NCI-H128 (cell line): ENCODE measurements at regions not wholly inside any gene's neighbourhood (a gene's known extent, or its start where the extent isn't known, plus 50 kb on each side); places are given as distances from the start of the nearest gene placed in this dataset.
"Not testable (repeated sequence)": the region's sequence is repeated elsewhere in the genome, so short reads cannot be mapped to it uniquely, and the experiment has no call there.

Experiments
- DNase-seq: peaks from one replicate; lab custom pipeline; 2025; ENCODE audit not compliant: unreplicated experiment; lab: John Stamatoyannopoulos, UW

DNA sequence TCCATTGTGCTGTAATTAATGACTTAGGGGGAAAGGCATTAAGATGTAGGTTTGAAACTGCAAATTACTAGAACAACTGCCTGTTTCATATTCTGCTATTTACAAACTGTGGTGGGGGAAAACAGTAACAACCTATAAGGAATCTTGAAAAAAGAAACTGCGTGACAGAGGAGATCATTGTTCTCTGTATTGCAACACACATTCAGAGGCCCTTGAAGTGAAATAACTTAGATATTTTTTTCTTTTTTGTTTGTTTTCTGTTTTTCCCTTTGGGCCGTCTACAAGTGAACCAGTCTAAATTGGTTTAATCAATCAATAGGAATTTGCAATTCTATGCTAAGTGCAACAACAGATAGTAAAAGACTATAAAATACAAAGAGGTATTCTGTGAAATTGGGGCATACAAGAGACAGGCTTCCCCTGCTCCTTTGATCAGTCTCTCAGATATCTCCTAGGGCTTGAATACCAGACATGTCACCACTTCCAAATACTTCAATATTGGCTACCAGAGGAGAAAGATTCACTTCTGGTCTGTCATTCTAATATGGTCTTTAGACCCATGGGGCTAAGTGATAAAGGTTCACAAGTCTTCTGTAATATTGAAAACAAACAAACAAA is 2055.1 kb upstream of the CELF4 start:
- DNase-seq = no peak

DNA sequence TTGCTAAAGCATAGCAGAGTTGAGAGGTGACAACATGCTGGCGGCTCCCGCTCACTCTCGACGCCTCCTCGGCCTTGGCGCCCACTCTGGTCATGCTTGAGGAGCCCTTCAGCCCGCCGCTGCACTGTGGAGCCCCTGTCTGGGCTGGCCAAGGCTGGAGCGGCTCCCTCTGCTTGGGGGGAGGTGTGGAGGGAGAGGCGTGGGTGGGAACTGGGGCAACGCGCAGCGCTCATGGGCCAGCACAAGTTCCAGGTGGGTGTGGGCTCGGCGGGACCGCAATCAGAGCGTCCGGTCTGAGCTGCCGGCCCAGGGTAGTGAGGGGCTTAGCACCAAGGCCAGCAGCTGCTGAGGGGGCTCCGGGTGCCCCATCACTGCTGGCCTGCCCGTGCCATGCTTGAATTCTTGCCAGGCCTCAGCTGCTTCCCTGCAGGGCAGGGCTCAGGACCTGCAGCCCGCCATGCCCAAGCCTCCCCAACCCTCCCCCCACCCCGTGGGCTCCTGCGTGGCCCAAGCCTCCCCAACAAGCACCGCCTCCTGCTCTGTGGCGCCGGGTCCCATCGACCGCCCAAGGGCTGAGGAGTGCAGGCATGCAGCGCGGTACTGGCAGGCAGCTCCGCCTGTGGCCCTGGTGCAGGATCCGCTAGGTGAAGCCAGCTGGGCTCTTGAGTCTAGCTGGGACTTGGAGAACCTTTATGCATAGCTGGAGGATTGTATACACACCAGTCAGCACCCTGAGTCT is 2052.8 kb upstream of the CELF4 start:
- no peak for DNase-seq

DNA sequence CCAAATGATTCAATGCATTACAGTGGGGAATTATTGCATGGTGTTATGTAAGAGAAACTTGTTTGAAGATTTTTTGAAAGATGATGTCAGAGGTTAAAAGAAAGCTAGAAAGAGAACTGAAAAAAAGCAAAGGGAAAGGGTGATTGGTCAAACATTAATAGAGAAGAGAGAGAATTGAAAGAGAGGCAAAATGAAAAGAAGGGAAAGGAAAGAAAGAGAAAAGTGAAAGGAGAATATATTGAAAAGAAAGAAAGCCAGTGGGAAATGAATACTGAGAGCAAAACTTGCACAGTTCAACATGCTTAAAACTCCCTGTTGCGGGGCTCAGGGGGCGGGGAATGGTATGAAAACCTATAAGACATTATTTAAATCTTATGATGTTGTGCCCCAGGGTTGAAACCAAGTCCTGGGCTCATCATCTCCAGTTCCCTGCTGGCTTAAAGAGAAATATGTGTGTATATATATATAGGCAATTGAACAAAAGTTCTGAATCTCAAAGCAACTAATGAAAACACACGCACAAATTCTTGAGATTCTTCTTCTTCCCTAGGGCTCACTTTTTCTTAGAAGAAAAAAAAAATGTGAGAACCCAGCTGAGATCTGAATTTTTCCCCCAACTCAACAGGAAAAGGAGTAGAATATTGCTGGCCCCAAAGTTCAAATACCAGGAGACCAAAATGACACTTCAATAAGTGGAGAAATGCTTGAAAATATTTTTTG is 2045.9 kb upstream of the CELF4 start:
- DNase-seq = no peak

DNA sequence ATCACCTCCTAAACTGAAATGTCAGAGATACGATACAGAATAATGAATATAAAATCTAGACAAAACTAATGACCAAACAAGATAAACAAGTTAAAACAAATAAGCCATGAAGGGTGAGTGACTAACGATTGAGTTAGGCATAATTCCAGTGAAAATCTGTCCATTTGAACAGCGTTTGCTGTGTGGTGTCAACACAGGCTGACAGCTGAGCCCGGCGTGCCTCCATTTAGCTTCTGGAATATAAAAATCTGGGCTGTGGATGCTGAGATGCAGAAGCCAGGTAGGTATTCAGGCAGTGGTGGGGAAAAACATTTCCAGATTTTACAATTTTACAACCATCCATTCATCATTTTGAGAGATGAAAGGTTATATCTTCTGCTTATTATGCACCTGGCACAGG is 2041.4 kb upstream of the CELF4 start:
- no peak for DNase-seq

DNA sequence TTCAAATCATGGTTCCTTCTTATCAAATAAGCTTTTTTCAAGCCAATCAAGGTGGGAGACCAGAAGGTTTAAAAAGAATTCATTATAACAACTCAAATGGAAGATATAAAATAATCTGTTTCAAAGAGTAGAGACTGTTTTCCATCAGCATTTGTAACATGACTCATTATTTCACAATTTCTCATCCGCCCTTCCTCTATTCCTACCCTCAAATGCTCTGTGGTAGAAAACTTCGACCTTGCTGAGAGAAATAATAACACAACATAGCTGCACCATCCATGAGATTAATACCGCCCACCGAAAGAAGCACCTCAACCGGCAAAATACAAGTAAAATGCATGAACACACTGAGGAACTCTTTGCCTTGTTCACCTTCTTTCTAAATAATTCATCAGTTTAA is 2039.2 kb upstream of the CELF4 start:
- no peak for DNase-seq

DNA sequence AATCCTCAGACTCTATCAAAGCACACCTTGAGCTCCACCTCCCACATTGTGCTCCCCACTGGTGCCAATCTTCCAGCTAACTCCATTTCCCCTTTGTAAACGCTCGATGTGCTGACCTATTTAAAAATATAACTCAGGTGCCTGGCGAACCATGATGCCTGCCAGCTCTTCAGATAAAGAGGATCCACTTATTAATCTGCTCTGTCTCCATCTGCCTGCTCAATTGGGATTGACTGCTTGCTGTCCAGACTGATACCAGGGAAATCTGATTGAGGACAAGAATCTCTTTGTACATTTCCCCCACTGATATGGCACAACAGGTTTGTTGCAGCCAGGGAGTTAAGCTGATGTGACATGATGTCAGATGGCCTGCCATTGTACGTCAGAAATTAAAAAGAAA is 2036.5 kb upstream of the CELF4 start:
- no peak for DNase-seq

DNA sequence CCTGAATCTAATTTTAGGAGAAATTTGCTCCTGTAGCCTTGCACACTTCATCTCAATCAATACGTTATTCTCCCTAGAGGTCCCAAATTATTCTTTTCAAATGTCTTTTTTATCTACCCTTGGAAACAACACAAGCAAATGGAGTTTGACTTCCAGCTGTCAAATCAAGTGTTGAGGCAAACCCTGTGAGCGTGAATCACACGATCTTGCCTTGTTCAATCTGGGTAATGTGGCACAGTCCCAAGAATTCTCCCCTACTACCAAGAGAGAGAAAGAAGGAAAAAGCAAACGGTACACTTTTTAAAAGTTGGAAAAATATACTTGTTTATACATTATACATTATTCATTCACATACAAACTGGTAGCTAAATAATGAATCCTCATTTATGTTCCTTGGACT is 2035.3 kb upstream of the CELF4 start:
- DNase-seq = no peak

DNA sequence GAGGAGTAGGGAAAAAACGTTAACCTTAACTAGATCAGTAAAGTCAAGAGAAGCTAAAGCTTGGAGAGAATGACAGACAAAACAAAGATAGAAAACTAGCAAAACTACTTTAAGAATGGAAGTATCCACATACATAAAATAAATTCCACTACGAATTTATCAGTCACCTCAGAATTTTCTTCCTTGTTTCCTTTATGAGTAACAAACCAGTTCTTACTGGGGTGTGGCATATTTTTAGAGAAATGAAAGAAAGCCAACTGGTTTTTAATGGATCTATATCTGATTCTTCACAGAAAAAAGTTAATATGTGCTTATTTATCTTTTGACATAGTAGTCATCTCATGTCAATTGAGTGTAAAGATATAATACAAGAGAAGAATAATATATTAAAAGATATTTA is 2033.7 kb upstream of the CELF4 start:
- no peak for DNase-seq

DNA sequence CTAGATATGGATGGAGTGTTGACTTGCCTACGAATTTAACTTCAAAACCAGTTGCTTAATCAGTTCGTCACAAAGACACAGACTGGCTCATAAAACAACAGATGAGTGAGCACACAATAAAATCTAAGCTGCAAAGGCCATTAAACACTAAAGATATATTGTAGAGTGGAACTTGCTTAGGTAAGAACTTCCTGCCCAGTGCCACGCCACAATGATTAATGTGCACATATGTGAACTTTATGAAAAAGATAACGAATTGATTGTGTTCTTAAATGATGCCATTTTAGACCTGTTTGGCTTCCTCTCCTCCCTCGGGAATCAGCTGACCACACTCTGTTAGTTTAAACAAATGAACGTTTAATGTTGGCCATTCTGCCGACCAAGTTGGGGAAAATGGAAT is 2031.3 kb upstream of the CELF4 start:
- DNase-seq = no peak

DNA sequence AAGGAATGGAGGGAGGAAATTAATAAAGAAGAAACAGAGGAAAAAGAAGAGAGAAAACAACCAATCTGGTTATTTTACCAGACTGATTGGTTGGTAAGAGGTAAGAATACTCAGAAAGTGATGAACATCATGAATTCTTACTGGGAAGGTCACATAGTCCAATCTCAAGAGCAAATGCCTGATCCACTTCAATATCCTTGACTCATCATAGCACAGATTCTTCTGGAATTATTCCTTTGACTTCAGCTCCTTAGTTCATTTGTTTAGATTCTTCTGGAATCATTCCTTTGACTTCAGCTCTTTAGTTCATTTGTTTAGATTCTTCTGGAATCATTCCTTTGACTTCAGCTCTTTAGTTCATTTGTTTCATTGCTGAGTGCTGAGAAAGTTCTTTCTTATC is 2030.6 kb upstream of the CELF4 start:
- DNase-seq = no peak

DNA sequence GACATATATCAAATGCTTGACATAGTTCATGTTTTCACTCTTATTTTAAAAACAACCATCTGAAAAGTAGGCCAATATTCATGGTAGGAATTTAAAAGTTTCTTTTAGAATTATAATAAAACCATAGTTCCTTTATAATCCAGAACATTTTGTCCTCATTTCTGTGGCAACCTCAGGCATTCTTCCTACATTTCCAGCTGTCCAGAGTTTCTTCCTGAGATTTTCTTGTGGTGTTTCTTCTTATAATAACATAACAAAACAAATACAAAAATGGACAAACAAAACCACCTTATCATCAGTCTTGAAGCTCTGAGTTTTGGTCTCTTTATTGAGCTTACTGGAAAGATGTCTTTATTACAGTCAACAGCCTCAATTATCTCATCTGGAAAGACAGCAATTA is 2028.6 kb upstream of the CELF4 start:
- DNase-seq = no peak

DNA sequence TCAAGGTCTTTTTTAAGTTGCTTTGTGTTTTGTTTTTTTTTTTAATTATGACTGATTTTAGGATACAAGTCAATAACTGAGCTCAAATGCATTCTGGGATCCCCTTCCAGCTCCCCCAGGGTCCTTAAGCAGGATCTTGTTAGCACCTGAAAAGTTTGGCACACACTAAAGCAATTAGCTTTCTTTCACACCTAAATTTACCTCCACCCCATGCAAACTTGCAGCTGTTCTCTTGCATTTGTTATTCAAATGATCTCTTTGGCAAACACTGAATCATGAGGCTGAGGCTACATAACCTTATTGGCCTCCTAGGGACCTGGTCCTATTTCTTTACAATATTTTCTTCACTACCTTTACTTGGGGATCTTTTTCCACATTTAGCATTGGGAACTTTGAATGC is 2026.1 kb upstream of the CELF4 start:
- DNase-seq = no peak

DNA sequence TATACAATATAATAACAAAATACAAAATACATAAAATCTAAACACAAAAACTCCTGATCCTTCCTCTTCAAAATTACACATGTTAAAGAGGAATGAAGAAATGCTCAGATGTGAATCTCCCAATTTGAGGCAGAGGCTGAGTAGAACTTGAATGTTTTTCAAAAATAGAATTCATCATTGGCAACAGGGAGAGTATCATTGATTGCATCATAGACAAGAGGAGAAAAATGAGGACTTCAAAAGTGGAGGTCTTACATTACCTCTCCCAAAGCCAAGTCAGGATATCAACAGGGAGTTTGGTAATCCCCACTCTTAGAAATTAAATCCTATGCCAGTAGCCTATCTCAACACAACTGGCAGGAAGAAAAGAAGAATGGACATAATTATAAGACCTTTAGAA is 2023.9 kb upstream of the CELF4 start:
- no peak for DNase-seq

DNA sequence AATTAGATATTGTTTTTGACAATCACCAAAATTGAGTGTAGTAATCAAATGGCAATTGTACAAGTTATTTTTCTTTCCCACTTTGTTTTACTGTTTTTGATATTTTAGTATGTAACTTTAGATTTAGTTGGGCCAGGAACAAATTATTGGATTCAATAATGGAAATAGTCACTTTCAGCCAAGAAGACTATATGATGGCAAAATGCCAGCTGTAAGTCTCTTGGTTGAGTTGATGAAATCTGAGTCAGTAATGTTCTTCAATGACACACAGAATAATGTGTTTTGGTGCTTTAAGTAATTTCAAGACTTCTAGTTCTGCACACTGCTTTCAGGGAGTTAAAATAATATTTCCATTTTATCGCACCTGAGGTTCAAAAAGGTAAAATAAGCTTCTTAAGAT is 2022.0 kb upstream of the CELF4 start:
- DNase-seq = no peak

DNA sequence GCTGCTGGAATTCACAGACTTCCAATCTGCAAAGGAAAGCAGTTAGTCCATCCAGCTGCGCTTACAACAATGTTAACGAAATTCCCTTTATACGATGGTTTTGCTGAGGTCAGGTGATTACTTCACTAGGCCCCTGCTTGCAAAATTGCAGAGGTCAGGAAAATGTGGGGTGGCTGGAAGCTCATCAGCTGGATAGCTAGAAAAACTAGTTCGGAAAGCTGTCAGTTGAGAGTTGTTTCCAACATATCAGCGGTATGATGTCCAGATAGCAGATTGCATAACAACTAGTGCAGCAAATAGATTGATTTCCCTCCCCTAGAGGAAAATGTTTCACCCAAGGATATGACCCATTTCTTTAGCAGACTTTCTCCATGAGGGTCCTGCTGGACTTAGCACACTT is 2021.1 kb upstream of the CELF4 start:
- no peak for DNase-seq

DNA sequence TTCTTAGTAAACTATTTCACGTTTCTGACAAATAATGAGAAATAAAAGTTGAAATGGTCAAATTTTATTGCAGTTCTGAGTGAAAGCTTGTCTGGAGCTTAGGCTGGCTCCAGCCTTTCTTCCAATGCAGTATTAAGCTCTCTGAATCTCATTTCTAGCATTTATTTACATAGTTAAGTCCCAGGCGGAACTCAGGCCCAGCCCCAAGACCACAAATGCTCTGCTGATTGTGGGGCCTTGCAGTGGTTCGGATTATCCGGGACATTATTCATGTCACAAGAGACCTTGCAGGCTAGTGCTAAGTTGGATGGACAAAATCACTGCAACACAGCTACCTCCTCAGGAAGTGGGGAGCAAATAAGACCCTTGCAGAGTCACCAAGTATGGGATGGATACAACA is 2009.3 kb upstream of the CELF4 start:
- DNase-seq = no peak

DNA sequence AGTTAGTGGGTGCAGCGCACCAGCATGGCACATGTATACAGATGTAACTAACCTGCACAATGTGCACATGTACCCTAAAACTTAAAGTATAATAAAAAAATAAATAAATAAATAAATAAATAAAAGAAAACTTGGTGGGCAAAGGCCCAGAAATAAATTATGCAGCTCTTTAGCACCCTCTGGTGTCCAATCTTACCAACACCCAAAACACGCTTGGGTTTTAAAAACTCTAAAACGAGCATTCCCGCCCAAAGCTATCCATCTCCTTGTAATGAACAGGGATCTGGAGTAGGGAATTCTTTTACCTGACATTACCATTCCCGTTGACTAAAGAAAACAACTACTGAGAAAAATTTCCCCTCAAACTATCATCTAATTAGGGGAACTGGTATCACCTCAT is 2005.9 kb upstream of the CELF4 start:
- no peak for DNase-seq

DNA sequence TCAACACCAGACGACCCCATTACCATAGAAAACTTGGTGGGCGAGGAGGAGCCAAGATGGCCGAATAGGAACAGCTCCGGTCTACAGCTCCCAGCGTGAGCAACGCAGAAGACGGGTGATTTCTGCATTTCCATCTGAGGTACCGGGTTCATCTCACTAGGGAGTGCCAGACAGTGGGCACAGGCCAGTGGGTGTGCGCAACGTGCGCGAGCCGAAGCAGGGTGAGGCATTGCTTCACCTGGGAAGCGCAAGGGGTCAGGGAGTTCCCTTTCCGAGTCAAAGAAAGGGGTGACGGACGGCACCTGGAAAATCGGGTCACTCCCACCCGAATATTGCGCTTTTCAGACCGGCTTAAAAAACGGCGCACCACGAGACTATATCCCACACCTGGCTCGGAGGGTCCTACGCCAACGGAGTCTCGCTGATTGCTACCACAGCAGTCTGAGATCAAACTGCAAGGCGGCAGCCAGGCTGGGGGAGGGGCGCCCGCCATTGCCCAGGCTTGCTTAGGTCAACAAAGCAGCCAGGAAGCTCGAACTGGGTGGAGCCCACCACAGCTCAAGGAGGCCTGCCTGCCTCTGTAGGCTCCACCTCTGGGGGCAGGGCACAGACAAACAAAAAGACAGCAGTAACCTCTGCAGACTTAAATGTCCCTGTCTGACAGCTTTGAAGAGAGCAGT is 2000.1 kb upstream of the CELF4 start:
- DNase-seq = not testable (repeated sequence)

DNA sequence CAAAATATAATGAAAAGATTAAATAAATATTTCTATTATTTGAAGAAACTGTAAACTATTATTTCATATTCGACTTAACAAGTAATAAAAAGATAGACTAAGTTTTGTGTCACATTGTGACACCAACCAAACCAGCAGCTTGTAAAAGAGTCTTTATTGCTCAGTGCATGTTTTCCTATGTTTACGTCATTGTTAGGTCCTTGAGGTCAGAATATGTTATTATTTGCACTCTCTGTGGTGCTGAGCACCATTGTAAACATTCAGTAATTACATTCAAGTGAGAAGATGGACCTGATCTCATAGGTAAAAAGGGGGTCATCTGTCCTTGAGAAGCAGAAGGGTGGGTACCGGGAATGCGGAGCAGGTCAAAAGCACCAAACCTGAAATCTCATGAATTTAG is 1999.1 kb upstream of the CELF4 start:
- no peak for DNase-seq

DNA sequence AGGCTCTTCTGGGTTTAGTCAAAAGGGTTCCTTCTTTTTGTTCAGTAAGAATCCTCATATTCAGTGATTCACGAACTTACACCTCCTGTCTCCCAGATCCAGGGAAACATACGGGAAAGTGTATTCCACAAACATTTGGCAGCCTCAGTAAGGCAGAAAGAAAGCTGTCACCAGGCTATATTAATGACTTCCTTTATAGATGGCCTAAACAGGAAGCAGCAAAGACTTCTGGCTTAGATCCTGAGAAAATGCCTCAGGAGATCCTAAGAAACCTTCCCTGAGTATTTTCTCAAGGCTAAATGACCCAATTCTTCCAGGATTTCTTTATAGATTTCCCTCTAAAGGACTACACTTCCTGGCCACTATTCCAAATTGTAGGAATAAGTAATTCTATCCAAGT is 1995.5 kb upstream of the CELF4 start:
- no peak for DNase-seq

DNA sequence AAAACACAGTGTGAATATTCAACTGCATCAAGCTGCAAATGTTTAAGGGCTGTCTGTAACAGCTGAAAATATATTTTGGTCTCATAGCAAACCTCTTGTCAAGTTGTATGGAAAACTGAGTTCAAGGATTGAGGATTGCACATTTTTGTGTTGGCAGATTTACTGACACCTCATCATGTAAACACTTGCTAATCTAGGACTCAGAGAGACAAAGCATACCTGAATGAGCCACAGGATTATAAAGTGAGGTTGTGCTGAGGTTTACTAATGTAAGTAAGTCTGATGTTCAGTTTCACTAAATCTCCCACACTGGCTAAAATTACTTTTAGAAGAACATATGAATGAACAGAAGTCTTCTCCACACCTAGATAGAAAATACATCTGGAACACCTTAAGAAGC is 1993.1 kb upstream of the CELF4 start:
- no peak for DNase-seq

DNA sequence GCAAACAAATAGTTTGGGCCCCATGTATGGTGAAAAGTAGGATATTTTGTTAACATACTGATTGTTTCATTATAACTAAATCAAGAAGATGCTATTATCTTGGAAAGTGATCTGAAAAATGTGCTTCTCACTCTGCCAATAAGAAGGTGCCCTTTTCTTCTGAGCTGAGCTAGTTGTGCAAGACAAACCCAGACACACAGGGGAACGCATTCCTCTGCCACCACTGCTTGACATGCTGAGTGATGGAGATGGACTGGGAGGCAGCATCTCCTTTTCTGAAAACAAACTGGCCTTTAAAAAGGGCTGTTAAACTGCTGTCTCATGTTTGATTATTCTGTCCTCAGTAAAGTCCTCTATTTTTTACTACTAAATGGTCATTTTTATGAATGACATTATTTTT is 1989.9 kb upstream of the CELF4 start:
- no peak for DNase-seq
